ENCODE measurements at regions not wholly inside any gene's neighbourhood (a gene's known extent, or its start where the extent isn't known, plus 50 kb on each side); places are given as distances from the start of the nearest gene placed in this dataset.

DNA sequence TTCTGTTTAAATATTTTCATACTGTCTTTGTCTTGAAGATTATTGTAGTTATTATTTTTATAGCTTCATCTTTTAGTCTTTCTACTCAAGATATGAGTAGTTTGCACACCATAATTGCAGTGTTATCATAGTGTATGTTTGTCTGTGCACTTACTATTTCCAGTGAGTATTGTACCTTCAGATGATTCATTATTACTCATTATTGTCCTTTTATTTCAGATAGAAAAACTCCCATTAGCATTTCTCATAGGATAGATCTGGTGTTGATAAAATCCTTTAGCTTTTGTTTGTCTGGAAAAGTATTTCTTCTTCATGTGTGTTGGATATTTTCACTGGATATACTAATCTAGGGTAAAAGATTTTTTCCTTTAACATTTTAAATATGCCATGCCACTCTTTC is 646.2 kb upstream of the GRM3 start:
- Histone ChIP-seq H3K27ac (ENCODE audit: poor library complexity, severe bottlenecking) (no peak overlapping the region), H3K9me3 (ENCODE audit: severe bottlenecking) (no peaks in the 10 kb centered on the region), H3K36me3 (ENCODE audit: low read depth) (no peaks in the 10 kb centered on the region), H3K27me3 (ENCODE audit: insufficient read depth, poor library complexity, severe bottlenecking) (no peaks in the 10 kb centered on the region), H3K4me1 (ENCODE audit: insufficient read depth, poor library complexity, severe bottlenecking) (no peaks in the 10 kb centered on the region), H3K4me3 (ENCODE audit: severe bottlenecking) (no peak overlapping the region)
- DNase-seq (ENCODE audit: low spot score), result no peak
- ATAC-seq (ENCODE audit: low read depth), result no peak
- TF ChIP-seq, protein P1, sequence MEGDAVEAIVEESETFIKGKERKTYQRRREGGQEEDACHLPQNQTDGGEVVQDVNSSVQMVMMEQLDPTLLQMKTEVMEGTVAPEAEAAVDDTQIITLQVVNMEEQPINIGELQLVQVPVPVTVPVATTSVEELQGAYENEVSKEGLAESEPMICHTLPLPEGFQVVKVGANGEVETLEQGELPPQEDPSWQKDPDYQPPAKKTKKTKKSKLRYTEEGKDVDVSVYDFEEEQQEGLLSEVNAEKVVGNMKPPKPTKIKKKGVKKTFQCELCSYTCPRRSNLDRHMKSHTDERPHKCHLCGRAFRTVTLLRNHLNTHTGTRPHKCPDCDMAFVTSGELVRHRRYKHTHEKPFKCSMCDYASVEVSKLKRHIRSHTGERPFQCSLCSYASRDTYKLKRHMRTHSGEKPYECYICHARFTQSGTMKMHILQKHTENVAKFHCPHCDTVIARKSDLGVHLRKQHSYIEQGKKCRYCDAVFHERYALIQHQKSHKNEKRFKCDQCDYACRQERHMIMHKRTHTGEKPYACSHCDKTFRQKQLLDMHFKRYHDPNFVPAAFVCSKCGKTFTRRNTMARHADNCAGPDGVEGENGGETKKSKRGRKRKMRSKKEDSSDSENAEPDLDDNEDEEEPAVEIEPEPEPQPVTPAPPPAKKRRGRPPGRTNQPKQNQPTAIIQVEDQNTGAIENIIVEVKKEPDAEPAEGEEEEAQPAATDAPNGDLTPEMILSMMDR (IDR thresholded peaks at IDR 0.05; ENCODE audit: poor library complexity, severe bottlenecking), result no peak

DNA sequence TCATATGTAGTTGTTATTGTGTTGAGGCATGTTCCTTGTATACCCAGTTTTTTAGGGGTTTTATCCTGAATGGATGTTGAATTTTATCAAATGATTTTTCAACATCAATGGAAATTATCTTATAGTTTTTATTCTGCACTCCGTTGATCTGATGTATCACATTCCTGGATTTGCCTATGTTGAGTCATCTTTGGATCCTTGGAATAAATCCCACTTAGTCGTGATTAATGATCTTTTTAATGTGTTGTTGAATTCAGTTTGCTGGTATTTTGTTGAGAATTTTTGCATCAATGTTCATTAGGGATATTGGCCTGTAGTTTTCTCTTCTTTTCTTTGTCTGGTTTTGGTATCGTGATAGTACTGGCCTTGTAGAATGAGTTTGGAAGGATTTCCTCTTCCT is 648.6 kb upstream of the GRM3 start:
- DNase-seq (ENCODE audit: low spot score) (no peak), ATAC-seq (ENCODE audit: low read depth) (no peak)
- no peaks in the 10 kb centered on the region for H3K4me1 ChIP-seq (ENCODE audit: insufficient read depth, poor library complexity, severe bottlenecking)
- H3K27me3 ChIP-seq (ENCODE audit: insufficient read depth, poor library complexity, severe bottlenecking), result no peaks in the 10 kb centered on the region
- TF ChIP-seq, protein P1 (IDR thresholded peaks at IDR 0.05; ENCODE audit: poor library complexity, severe bottlenecking), result no peak
- no peaks in the 10 kb centered on the region for H3K36me3 ChIP-seq (ENCODE audit: low read depth)
- no peak overlapping the region for H3K4me3 ChIP-seq (ENCODE audit: severe bottlenecking)
- no peak overlapping the region for H3K27ac ChIP-seq (ENCODE audit: poor library complexity, severe bottlenecking)
- no peaks in the 10 kb centered on the region for H3K9me3 ChIP-seq (ENCODE audit: severe bottlenecking)

DNA sequence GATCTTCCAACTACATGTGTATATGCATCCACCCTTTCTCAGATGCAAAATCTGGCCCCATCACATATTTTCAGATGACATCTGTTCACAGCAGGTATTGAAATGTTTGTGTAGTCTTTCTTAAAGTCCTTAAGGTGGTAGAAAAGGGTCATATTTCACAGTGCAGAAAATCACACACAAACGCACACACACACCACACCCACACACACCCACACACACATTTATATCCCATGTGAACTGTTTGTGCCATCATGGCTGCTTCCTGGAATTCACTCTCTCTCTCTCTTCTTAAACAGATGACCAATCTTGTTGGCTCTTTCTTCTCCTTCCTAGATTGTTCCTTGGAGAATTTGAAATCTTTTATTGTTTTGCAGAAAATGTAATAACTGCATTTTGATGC is 663.0 kb upstream of the GRM3 start:
- H3K36me3 ChIP-seq (ENCODE audit: low read depth), result no peaks in the 10 kb centered on the region
- H3K27me3 ChIP-seq (ENCODE audit: insufficient read depth, poor library complexity, severe bottlenecking), result no peaks in the 10 kb centered on the region
- no peaks in the 10 kb centered on the region for H3K9me3 ChIP-seq (ENCODE audit: severe bottlenecking)
- ATAC-seq (ENCODE audit: low read depth), result no peak
- H3K4me3 ChIP-seq (ENCODE audit: severe bottlenecking), result no peak overlapping the region
- DNase-seq (ENCODE audit: low spot score), result no peak
- TF ChIP-seq, protein P1 (IDR thresholded peaks at IDR 0.05; ENCODE audit: poor library complexity, severe bottlenecking), result no peak
- H3K27ac ChIP-seq (ENCODE audit: poor library complexity, severe bottlenecking), result no peak overlapping the region
- H3K4me1 ChIP-seq (ENCODE audit: insufficient read depth, poor library complexity, severe bottlenecking), result no peaks in the 10 kb centered on the region

DNA sequence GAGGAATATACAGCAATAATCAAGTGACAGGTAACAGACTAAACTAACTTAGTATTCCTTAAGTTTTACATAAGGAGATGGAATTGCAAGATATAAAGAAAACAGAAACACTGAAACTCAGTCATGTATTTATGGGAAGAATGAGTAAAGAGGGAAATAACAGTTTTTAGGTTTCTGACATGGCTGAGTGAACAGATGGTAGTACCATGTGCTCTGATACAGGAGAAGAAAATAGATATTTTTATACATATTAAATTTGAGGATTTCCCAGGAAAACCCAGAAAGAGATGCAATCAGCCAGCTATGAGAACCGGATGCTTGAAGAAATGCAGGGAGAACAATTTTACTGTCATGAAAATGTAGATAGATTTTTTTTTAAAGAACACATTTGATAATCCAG is 669.5 kb upstream of the GRM3 start:
- TF ChIP-seq, protein P1 (IDR thresholded peaks at IDR 0.05; ENCODE audit: poor library complexity, severe bottlenecking), result no peak
- Histone ChIP-seq H3K4me3 (ENCODE audit: severe bottlenecking) (no peak overlapping the region), H3K9me3 (ENCODE audit: severe bottlenecking) (no peaks in the 10 kb centered on the region), H3K36me3 (ENCODE audit: low read depth) (no peaks in the 10 kb centered on the region), H3K27ac (ENCODE audit: poor library complexity, severe bottlenecking) (no peak overlapping the region), H3K27me3 (ENCODE audit: insufficient read depth, poor library complexity, severe bottlenecking) (peaks cover 2% of the 10 kb centered on the region), H3K4me1 (ENCODE audit: insufficient read depth, poor library complexity, severe bottlenecking) (no peaks in the 10 kb centered on the region)
- ATAC-seq (ENCODE audit: low read depth) (no peak), DNase-seq (ENCODE audit: low spot score) (no peak)

DNA sequence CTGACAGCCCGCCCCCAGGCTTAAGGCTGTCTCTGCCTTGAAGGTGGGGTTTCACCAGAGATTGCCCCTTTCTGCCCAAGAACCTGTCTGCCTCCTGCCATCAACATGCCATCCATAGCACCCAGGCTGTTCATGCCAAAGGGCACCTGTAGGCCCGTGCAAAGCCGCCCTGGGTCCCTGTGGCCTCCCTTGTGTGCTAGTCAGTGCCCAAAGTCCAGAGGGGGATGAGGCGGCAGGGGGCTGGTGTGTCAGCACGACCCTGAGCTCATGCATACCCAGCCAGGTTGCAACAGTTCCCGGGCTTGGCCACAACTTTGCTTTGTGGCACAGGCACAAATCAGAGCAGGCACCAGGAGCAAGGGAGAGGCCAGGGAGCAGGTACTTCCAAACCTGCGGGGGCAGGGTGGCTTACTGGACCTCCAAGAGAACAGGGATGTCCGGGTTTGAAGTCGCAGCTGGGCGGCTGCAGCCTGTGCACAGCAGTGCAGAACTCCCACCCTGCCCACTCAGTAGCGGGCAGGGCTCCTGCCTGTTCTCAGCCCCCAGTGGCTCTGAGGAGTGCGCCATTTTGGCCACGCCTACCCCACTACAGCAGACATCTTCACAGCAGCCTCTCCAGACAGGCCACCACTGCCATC is 671.1 kb upstream of the GRM3 start:
- ATAC-seq (ENCODE audit: low read depth) (no peak), DNase-seq (ENCODE audit: low spot score) (peak; percentile 36)
- no peaks in the 10 kb centered on the region for H3K4me1 ChIP-seq (ENCODE audit: insufficient read depth, poor library complexity, severe bottlenecking)
- H3K4me3 ChIP-seq (ENCODE audit: severe bottlenecking), result no peak overlapping the region
- H3K36me3 ChIP-seq (ENCODE audit: low read depth), result no peaks in the 10 kb centered on the region
- peaks cover 2% of the 10 kb centered on the region for H3K27me3 ChIP-seq (ENCODE audit: insufficient read depth, poor library complexity, severe bottlenecking)
- no peaks in the 10 kb centered on the region for H3K9me3 ChIP-seq (ENCODE audit: severe bottlenecking)
- TF ChIP-seq, protein P1 (IDR thresholded peaks at IDR 0.05; ENCODE audit: poor library complexity, severe bottlenecking), result no peak
- no peak overlapping the region for H3K27ac ChIP-seq (ENCODE audit: poor library complexity, severe bottlenecking)

All from RWPE2 (cell line).